ENCODE measurements at regions not wholly inside any gene's neighbourhood (a gene's known extent, or its start where the extent isn't known, plus 50 kb on each side); places are given as distances from the start of the nearest gene placed in this dataset.

DNA sequence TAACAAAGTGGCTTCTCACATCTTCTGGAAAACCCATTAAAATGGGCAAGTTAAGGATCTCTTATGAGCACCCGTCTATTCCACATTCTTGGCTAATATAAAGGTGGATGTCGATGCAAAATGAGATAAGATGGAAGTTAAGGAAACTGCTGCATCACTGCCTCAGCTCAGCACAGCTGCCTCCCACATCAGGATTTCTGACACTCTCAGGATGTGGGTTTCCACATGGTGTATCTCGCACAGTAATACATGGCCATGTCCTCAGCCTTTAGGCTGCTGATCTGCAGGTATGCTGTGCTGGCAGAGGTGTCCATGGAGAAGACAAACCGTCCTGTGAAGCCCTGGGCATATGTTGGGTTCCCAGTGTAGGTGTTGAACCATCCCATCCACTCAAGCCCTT is 1348.0 kb downstream of the TMEM121 start:
- H3K9me3 Mint-ChIP-seq = no peaks in the 10 kb centered on the region
- intact Hi-C loops (cut with micrococcal nuclease) = no loop called here
- H3K4me3 Mint-ChIP-seq = no peak overlapping the region
- peaks cover 19% of the 10 kb centered on the region for H3K27me3 Mint-ChIP-seq
- no peaks in the 10 kb centered on the region for H3K36me3 Mint-ChIP-seq (ENCODE audit: low read depth)
- ATAC-seq (ENCODE audit: low read depth) (no peak), DNase-seq (no peak)
- TF ChIP-seq, protein P1, sequence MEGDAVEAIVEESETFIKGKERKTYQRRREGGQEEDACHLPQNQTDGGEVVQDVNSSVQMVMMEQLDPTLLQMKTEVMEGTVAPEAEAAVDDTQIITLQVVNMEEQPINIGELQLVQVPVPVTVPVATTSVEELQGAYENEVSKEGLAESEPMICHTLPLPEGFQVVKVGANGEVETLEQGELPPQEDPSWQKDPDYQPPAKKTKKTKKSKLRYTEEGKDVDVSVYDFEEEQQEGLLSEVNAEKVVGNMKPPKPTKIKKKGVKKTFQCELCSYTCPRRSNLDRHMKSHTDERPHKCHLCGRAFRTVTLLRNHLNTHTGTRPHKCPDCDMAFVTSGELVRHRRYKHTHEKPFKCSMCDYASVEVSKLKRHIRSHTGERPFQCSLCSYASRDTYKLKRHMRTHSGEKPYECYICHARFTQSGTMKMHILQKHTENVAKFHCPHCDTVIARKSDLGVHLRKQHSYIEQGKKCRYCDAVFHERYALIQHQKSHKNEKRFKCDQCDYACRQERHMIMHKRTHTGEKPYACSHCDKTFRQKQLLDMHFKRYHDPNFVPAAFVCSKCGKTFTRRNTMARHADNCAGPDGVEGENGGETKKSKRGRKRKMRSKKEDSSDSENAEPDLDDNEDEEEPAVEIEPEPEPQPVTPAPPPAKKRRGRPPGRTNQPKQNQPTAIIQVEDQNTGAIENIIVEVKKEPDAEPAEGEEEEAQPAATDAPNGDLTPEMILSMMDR (IDR thresholded peaks at IDR 0.05) = no peak
- ChIA-PET CTCF (interaction anchor here (0.6 to 7.3 kb wide), 10 partner anchors 13 to 212 kb away, joined by 3 to 398 read pairs (median 15); no protein-coding TSS in a partner anchor), POLR2A (interaction anchor here (2.8 to 4.1 kb wide), 2 partner anchors 27 to 31 kb away, joined by 37 to 41 read pairs; no protein-coding TSS in a partner anchor)
- H3K27ac Mint-ChIP-seq = no peak overlapping the region
- peaks cover 45% of the 10 kb centered on the region for H3K4me1 Mint-ChIP-seq

DNA sequence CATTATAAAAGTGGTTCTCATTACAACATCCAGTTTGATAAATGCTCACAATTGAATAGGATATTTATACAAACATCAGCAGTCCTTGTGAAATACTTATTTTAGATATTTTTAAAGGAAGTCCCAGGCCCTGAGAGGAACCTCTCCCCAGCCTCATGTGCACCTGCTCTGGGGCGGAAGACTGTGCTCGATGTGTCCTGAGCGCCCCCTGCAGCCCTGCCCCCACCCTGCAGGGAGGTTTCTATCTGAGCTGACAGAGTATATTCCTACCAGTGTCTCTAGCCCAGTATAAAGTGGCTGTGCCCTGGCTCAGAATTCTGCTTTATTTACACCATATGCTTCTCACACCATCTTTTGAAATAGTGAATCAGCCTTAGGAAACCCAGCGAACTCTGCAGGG is 1349.1 kb downstream of the TMEM121 start:
- peaks cover 17% of the 10 kb centered on the region for H3K27me3 Mint-ChIP-seq
- H3K4me1 Mint-ChIP-seq = peaks cover 45% of the 10 kb centered on the region
- no peaks in the 10 kb centered on the region for H3K9me3 Mint-ChIP-seq
- CTCF ChIA-PET = interaction anchor here (1.0 to 7.3 kb wide), 7 partner anchors 14 to 213 kb away, joined by 3 to 398 read pairs (median 7); no protein-coding TSS in a partner anchor
- DNase-seq (peak; percentile 48), ATAC-seq (ENCODE audit: low read depth) (peak; percentile 46)
- no peaks in the 10 kb centered on the region for H3K36me3 Mint-ChIP-seq (ENCODE audit: low read depth)
- no peak overlapping the region for H3K27ac Mint-ChIP-seq
- POLR2A ChIA-PET = interaction anchor here (1.5 to 4.1 kb wide), 2 partner anchors 28 to 35 kb away, joined by 7 to 41 read pairs; no protein-coding TSS in a partner anchor
- TF ChIP-seq, protein P1 (IDR thresholded peaks at IDR 0.05) = no peak
- H3K4me3 Mint-ChIP-seq = no peak overlapping the region
- intact Hi-C loops (cut with micrococcal nuclease) = no loop called here

DNA sequence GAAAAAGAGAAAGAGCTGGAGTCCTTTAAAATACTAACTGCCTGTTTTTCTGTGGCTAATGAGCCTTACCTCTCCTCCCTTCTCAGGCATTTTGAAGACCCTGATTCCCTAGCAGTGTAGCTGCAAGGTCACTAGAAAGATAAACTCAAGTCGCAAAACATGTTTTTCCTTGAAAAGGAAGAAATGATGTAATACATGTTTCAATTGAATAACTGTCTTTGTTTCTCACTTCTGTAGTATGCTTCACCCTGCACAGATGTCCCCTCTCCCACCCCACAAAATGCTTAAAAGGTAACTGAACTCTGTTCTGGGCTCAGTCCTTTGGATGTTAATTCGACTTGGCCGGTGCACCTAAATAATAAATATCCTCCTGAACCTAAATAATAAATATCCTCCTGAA is 1350.3 kb downstream of the TMEM121 start:
- ChIA-PET POLR2A (no interaction called here), CTCF (interaction anchor here (2.4 to 7.3 kb wide), 2 partner anchors 34 to 214 kb away, joined by 7 to 398 read pairs; no protein-coding TSS in a partner anchor)
- TF ChIP-seq, protein P1 (IDR thresholded peaks at IDR 0.05) = no peak
- DNase-seq (no peak), ATAC-seq (ENCODE audit: low read depth) (no peak)
- peaks cover 45% of the 10 kb centered on the region for H3K4me1 Mint-ChIP-seq
- peaks cover 17% of the 10 kb centered on the region for H3K27me3 Mint-ChIP-seq
- H3K9me3 Mint-ChIP-seq = no peaks in the 10 kb centered on the region
- intact Hi-C loops (cut with micrococcal nuclease) = no loop called here
- H3K27ac Mint-ChIP-seq = no peak overlapping the region
- H3K36me3 Mint-ChIP-seq (ENCODE audit: low read depth) = no peaks in the 10 kb centered on the region
- H3K4me3 Mint-ChIP-seq = no peak overlapping the region

DNA sequence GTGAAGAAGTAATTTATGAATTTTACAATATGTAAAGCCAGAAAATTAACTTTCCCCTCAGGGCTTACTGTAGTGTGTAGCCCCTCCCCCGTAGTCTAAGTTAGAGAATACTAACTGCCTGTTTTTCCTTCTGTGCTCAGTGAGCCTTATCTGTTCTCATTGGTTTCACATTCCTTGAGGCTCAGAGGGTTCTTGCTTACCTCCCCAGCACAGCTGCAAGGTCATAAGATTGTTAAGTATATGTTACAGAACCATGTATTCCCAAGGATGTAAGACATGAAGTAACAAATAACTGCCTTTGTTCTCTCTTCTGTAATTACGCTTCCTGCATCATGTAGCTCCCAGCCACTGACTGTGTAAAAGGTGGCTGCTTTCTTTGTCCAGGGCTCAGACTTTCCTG is 1351.1 kb downstream of the TMEM121 start:
- ATAC-seq (ENCODE audit: low read depth) (no peak), DNase-seq (no peak)
- H3K4me3 Mint-ChIP-seq = no peak overlapping the region
- intact Hi-C loops (cut with micrococcal nuclease) = no loop called here
- peaks cover 40% of the 10 kb centered on the region for H3K4me1 Mint-ChIP-seq
- TF ChIP-seq, protein P1 (IDR thresholded peaks at IDR 0.05) = no peak
- POLR2A ChIA-PET = no interaction called here
- CTCF ChIA-PET = interaction anchor here (7.3 kb wide), 1 partner anchor 35 kb away, joined by 398 read pairs; no protein-coding TSS in a partner anchor
- H3K36me3 Mint-ChIP-seq (ENCODE audit: low read depth) = no peaks in the 10 kb centered on the region
- peaks cover 17% of the 10 kb centered on the region for H3K27me3 Mint-ChIP-seq
- H3K27ac Mint-ChIP-seq = no peak overlapping the region
- no peaks in the 10 kb centered on the region for H3K9me3 Mint-ChIP-seq

DNA sequence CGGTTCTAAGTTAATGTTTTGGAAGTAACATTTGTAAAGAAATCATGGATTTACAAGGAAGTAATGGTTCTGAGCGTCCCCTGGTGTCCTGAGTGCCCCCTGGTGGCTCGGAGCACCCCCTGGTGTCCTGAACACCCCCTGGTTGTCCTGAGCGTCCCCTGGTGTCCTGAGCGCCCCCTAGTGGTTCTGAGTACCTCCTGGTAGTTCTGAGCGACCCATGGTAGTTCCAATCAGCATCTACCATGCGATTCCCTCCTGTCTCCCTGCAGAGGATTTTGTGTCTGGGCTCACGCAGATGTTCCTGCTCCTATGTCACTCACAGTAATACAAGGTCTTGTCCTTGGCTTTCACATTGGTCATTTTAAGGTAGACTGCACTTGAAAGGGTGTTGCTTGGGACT is 1352.9 kb downstream of the TMEM121 start:
- H3K4me3 Mint-ChIP-seq = no peak overlapping the region

More for the DNA sequence above, 1352.9 kb downstream of the TMEM121 start:
- Mint-ChIP-seq H3K4me1 (peaks cover 29% of the 10 kb centered on the region), H3K27me3 (peaks cover 17% of the 10 kb centered on the region), H3K27ac (no peak overlapping the region), H3K36me3 (ENCODE audit: low read depth) (no peaks in the 10 kb centered on the region), H3K9me3 (no peaks in the 10 kb centered on the region)
- intact Hi-C loops (cut with micrococcal nuclease) = no loop called here
- no peak for DNase-seq
- CTCF ChIA-PET = interaction anchor here (1.2 to 1.5 kb wide), 2 partner anchors 36 to 49 kb away, joined by 3 to 4 read pairs; no protein-coding TSS in a partner anchor
- POLR2A ChIA-PET = no interaction called here
- TF ChIP-seq, protein P1 (IDR thresholded peaks at IDR 0.05) = no peak
- ATAC-seq (ENCODE audit: low read depth) = peak; percentile 71
